ENCODE measurements at regions not wholly inside any gene's neighbourhood (a gene's known extent, or its start where the extent isn't known, plus 50 kb on each side); places are given as distances from the start of the nearest gene placed in this dataset.

DNA sequence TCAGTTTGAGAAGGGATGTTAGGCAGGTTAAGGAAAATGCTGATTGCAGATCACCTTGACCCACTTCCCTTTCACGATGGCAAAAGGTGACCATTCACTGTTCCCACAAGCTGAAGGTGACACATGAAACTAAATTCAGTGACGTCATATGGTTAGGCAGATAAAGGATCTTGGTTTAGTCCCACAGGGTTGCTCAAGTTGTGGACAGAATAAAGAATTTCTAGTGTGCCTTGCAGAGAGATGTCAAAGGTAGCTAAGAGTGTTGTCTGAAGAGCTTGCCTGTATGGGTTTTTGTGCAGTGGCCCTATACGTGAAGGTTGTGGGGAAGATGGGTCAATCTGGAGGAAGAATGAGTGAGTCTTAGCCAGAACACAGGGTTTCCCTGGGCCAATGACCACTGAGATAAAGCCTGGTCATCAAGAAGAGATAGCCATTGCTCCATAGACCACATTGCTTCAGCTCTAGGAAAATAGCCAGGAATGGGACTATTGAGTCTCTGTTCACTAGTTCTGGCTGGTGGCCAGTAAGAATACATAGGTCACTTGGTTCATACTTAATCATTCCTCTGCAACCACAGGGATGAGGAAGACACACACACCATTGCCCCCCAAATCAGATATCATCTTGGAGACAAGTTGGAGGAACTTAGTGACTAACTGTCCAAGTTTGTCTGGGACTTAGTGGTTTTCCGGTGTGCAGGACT lies 148.5 kb upstream of the ATXN1 start:
- Histone ChIP-seq H3K36me3 (ENCODE audit: insufficient read depth, low read length) (no peaks in the 10 kb centered on the region), H2AFZ (ENCODE audit: low read depth, low read length) (no peak overlapping the region), H3K9me3 (ENCODE audit: low read length) (peaks cover 3% of the 10 kb centered on the region), H3K79me2 (replicated peaks; ENCODE audit: insufficient read depth, low read length) (no peaks in the 10 kb centered on the region), H3K4me3 (ENCODE audit: low read length) (no peak overlapping the region), H3K27ac (ENCODE audit: low read length) (no peak overlapping the region), H3K4me2 (ENCODE audit: low read length) (no peak overlapping the region), H3K27me3 (ENCODE audit: insufficient read depth, low read depth, low read length) (no peaks in the 10 kb centered on the region), H3K9me2 (ENCODE audit: insufficient read depth, low read length) (no peaks in the 10 kb centered on the region), H3K9ac (ENCODE audit: low read length) (no peak overlapping the region), H4K20me1 (ENCODE audit: insufficient read depth) (no peaks in the 10 kb centered on the region), H3F3A (ENCODE audit: insufficient read depth, low read length, poor library complexity, severe bottlenecking) (no peaks in the 10 kb centered on the region)
- TF ChIP-seq POLR2AphosphoS5 (IDR thresholded peaks at IDR 0.05) (no peak), SMC3 (conservative IDR thresholded peaks at IDR 0.05; ENCODE audit: poor library complexity) (no peak), TAF1 (IDR thresholded peaks at IDR 0.05; ENCODE audit: low read depth) (no peak), EZH2 (IDR thresholded peaks at IDR 0.05; ENCODE audit: borderline replicate concordance, insufficient read depth, low read length, poor library complexity, severe bottlenecking) (no peak), RAD21 (conservative IDR thresholded peaks at IDR 0.05) (no peak), MXI1 (conservative IDR thresholded peaks at IDR 0.05; ENCODE audit: poor library complexity, severe bottlenecking) (no peak)
- TF ChIP-seq, protein P1, sequence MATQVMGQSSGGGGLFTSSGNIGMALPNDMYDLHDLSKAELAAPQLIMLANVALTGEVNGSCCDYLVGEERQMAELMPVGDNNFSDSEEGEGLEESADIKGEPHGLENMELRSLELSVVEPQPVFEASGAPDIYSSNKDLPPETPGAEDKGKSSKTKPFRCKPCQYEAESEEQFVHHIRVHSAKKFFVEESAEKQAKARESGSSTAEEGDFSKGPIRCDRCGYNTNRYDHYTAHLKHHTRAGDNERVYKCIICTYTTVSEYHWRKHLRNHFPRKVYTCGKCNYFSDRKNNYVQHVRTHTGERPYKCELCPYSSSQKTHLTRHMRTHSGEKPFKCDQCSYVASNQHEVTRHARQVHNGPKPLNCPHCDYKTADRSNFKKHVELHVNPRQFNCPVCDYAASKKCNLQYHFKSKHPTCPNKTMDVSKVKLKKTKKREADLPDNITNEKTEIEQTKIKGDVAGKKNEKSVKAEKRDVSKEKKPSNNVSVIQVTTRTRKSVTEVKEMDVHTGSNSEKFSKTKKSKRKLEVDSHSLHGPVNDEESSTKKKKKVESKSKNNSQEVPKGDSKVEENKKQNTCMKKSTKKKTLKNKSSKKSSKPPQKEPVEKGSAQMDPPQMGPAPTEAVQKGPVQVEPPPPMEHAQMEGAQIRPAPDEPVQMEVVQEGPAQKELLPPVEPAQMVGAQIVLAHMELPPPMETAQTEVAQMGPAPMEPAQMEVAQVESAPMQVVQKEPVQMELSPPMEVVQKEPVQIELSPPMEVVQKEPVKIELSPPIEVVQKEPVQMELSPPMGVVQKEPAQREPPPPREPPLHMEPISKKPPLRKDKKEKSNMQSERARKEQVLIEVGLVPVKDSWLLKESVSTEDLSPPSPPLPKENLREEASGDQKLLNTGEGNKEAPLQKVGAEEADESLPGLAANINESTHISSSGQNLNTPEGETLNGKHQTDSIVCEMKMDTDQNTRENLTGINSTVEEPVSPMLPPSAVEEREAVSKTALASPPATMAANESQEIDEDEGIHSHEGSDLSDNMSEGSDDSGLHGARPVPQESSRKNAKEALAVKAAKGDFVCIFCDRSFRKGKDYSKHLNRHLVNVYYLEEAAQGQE (IDR thresholded peaks at IDR 0.05; ENCODE audit: borderline replicate concordance) = no peak

DNA sequence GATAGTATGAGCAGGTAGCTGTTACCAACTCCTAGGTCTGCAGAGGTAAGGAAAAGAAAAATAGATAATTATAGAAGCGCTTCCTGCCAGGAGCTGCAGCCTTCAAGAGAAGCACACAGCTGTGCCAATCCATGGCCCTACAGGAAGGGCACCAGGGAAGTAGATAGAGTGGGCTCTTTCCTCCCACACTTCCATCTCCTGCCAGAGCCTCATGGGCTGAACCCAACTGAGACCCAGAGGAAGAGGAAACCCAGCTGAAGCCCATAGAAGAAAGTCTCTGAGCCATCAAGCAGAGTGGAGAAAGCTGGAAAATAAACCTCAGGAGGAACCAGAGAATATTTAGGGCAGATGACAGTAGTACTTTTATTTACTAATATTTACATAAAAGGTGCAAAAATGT lies 146.7 kb upstream of the ATXN1 start:
- H3K79me2 ChIP-seq (replicated peaks; ENCODE audit: insufficient read depth, low read length) = no peaks in the 10 kb centered on the region
- H2AFZ ChIP-seq (ENCODE audit: low read depth, low read length) = no peak overlapping the region
- no peak for TF ChIP-seq EZH2 (IDR thresholded peaks at IDR 0.05; ENCODE audit: borderline replicate concordance, insufficient read depth, low read length, poor library complexity, severe bottlenecking)
- no peaks in the 10 kb centered on the region for H3K27me3 ChIP-seq (ENCODE audit: insufficient read depth, low read depth, low read length)
- no peaks in the 10 kb centered on the region for H3K9me3 ChIP-seq (ENCODE audit: low read length)
- H3K4me2 ChIP-seq (ENCODE audit: low read length) = no peak overlapping the region
- no peak overlapping the region for H3K27ac ChIP-seq (ENCODE audit: low read length)
- H3F3A ChIP-seq (ENCODE audit: insufficient read depth, low read length, poor library complexity, severe bottlenecking) = no peaks in the 10 kb centered on the region
- H4K20me1 ChIP-seq (ENCODE audit: insufficient read depth) = no peaks in the 10 kb centered on the region
- no peak overlapping the region for H3K9ac ChIP-seq (ENCODE audit: low read length)
- no peaks in the 10 kb centered on the region for H3K36me3 ChIP-seq (ENCODE audit: insufficient read depth, low read length)
- H3K4me3 ChIP-seq (ENCODE audit: low read length) = no peak overlapping the region
- no peaks in the 10 kb centered on the region for H3K9me2 ChIP-seq (ENCODE audit: insufficient read depth, low read length)

DNA sequence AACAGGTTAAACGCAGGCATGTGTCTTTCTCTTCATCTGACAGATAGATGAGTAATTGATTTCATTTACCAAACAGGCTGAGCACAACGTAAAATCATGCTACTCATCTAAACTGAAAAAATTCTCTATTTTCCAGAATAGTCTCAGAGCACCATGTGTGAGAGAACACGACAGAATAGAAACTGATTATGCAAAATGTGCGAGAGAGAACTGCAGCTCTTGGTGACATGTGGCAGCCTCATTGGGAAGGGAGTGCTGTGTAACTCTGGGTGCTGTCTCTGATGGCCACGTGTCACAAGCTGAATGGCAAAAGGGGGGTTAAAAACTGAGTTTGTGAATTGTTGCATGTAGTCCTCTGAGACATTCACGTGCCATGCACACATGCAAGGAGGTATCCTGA lies 143.7 kb upstream of the ATXN1 start:
- Histone ChIP-seq H3K4me2 (ENCODE audit: low read length) (no peak overlapping the region), H3K36me3 (ENCODE audit: insufficient read depth, low read length) (no peaks in the 10 kb centered on the region), H3K79me2 (replicated peaks; ENCODE audit: insufficient read depth, low read length) (no peaks in the 10 kb centered on the region), H2AFZ (ENCODE audit: low read depth, low read length) (no peak overlapping the region), H4K20me1 (ENCODE audit: insufficient read depth) (no peaks in the 10 kb centered on the region), H3K9ac (ENCODE audit: low read length) (no peak overlapping the region), H3K27me3 (ENCODE audit: insufficient read depth, low read depth, low read length) (no peaks in the 10 kb centered on the region), H3K27ac (ENCODE audit: low read length) (peak overlapping the region; percentile 21), H3F3A (ENCODE audit: insufficient read depth, low read length, poor library complexity, severe bottlenecking) (no peaks in the 10 kb centered on the region), H3K9me3 (ENCODE audit: low read length) (no peaks in the 10 kb centered on the region), H3K9me2 (ENCODE audit: insufficient read depth, low read length) (no peaks in the 10 kb centered on the region), H3K4me3 (ENCODE audit: low read length) (peak overlapping the region; percentile 22)
- TF ChIP-seq RAD21 (conservative IDR thresholded peaks at IDR 0.05) = no peak
- TF ChIP-seq EP300 (conservative IDR thresholded peaks at IDR 0.05; ENCODE audit: poor library complexity, severe bottlenecking) = peak; percentile 42
- TF ChIP-seq, protein P1 (IDR thresholded peaks at IDR 0.05; ENCODE audit: borderline replicate concordance) = no peak
- no peak for TF ChIP-seq TAF1 (IDR thresholded peaks at IDR 0.05; ENCODE audit: low read depth)
- TF ChIP-seq POLR2AphosphoS5 (IDR thresholded peaks at IDR 0.05) = no peak
- TF ChIP-seq, protein P2, sequence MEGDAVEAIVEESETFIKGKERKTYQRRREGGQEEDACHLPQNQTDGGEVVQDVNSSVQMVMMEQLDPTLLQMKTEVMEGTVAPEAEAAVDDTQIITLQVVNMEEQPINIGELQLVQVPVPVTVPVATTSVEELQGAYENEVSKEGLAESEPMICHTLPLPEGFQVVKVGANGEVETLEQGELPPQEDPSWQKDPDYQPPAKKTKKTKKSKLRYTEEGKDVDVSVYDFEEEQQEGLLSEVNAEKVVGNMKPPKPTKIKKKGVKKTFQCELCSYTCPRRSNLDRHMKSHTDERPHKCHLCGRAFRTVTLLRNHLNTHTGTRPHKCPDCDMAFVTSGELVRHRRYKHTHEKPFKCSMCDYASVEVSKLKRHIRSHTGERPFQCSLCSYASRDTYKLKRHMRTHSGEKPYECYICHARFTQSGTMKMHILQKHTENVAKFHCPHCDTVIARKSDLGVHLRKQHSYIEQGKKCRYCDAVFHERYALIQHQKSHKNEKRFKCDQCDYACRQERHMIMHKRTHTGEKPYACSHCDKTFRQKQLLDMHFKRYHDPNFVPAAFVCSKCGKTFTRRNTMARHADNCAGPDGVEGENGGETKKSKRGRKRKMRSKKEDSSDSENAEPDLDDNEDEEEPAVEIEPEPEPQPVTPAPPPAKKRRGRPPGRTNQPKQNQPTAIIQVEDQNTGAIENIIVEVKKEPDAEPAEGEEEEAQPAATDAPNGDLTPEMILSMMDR (IDR thresholded peaks at IDR 0.05; ENCODE audit: poor library complexity, severe bottlenecking) = no peak
- peak; percentile 42 for TF ChIP-seq MXI1 (conservative IDR thresholded peaks at IDR 0.05; ENCODE audit: poor library complexity, severe bottlenecking)
- TF ChIP-seq SMC3 (conservative IDR thresholded peaks at IDR 0.05; ENCODE audit: poor library complexity) = no peak
